Sigmoid colon (tissue), 4 donors: ENCODE measurements at regions not wholly inside any gene's neighbourhood (a gene's known extent, or its start where the extent isn't known, plus 50 kb on each side); places are given as distances from the start of the nearest gene placed in this dataset.

Experiments used
- CTCF ChIP-seq, 4 experiments: fragments of 450-650 bp in 3 of 4; fragments of 200-600 bp in 1 of 4; IDR thresholded peaks; one replicate each; pipeline ENCODE4 v1.5.1; 2016 to 2019; ENCODE audit warnings: antibody characterized with exemption in 4 of 4, mild to moderate bottlenecking in 3 of 4, moderate library complexity in 2 of 4
- EP300 ChIP-seq, 4 donors: sonication (generic); formaldehyde crosslinking; IDR thresholded peaks; one replicate each; pipeline ENCODE4 v1.6.1; 2017; ENCODE audit warnings: antibody characterized with exemption in 4 of 4
- POLR2A ChIP-seq, 2 donors: fragments of 450-650 bp; IDR thresholded peaks; one replicate each; pipeline ENCODE4 v1.6.1; 2016; ENCODE audit warnings: antibody characterized with exemption in 2 of 2, mild to moderate bottlenecking in 2 of 2, moderate library complexity in 2 of 2
- POLR2AphosphoS5 ChIP-seq, 4 donors: sonication (generic); formaldehyde crosslinking; IDR thresholded peaks; one replicate each; pipeline ENCODE4 v1.6.1; 2017; ENCODE audit warnings: antibody characterized with exemption in 4 of 4

GRCh38 chr2:184413221-184413620, 185.1 kb upstream of the ZNF804A start:
- no peak for TF ChIP-seq CTCF (IDR thresholded peaks at IDR 0.05)
- TF ChIP-seq POLR2A (IDR thresholded peaks at IDR 0.05): no peak
- no peak for TF ChIP-seq POLR2AphosphoS5 (IDR thresholded peaks at IDR 0.05)
- TF ChIP-seq EP300 (IDR thresholded peaks at IDR 0.05): no peak
